ENCODE measurements at regions not wholly inside any gene's neighbourhood (a gene's known extent, or its start where the extent isn't known, plus 50 kb on each side); places are given as distances from the start of the nearest gene placed in this dataset.

DNA sequence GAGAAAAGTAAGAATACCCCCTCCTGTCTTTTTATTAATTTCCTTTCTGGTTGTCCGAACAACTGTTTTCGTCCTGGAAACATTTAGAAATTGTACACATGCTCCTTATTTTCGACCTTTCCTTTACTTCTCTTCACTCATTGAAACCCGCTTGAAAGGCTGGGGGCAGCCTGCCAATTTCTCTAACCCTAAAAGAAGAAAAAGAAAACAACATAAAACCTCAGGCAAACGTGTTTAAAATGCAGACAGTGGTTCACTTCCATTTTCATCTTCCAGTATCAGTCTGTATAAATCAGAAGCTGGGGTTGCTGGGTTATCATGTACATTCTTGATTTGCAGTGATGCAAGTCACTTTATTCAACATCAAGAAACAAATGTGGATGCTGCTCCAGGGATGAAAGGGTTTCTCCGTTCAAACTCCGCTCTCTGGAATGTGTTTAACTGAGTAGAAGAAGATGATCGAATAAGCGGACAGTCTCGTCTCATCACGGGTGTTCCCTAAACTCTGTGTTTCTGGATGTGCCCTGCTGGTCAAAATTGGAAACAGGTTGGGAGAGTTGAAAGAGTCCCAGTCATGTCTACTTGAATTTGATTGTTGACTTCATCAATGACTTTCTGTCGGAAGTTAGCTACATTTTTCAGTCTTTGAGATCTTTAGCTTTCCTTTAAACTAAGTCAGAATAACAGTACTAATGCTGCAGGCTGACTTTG lies 1042.2 kb downstream of the BCL11B start:
- no peak overlapping the region for H3K4me3 ChIP-seq (ENCODE audit: low read length)
- H3K36me3 ChIP-seq (ENCODE audit: control insufficient read depth, insufficient read depth, low read length), result no peaks in the 10 kb centered on the region
- no peaks in the 10 kb centered on the region for H3K9me3 ChIP-seq (ENCODE audit: control insufficient read depth, insufficient read depth, low read length)
- no peaks in the 10 kb centered on the region for H3K4me1 ChIP-seq (ENCODE audit: control insufficient read depth, insufficient read depth, low read length)
- H3K27ac ChIP-seq (ENCODE audit: low read length), result no peak overlapping the region
- no CpG with 5 or more reads among the region's 12 CpGs for WGBS (ENCODE audit: insufficient coverage, insufficient read length)
- no peaks in the 10 kb centered on the region for H3K27me3 ChIP-seq (ENCODE audit: control insufficient read depth, insufficient read depth, low read length)
- DNase-seq (ENCODE audit: low read depth, low spot score), result no peak

GRCh38 chr14:98230411-98230810 lies 1041.6 kb downstream of the BCL11B start:
- no peaks in the 10 kb centered on the region for H3K9me3 ChIP-seq (ENCODE audit: control insufficient read depth, insufficient read depth, low read length)
- H3K27me3 ChIP-seq (ENCODE audit: control insufficient read depth, insufficient read depth, low read length), result no peaks in the 10 kb centered on the region
- no peaks in the 10 kb centered on the region for H3K36me3 ChIP-seq (ENCODE audit: control insufficient read depth, insufficient read depth, low read length)
- no peak overlapping the region for H3K27ac ChIP-seq (ENCODE audit: low read length)
- no CpG with 5 or more reads among the region's 7 CpGs for WGBS (ENCODE audit: insufficient coverage, insufficient read length)
- no peaks in the 10 kb centered on the region for H3K4me1 ChIP-seq (ENCODE audit: control insufficient read depth, insufficient read depth, low read length)
- no peak overlapping the region for H3K4me3 ChIP-seq (ENCODE audit: low read length)
- no peak for DNase-seq (ENCODE audit: low read depth, low spot score)

- no CpG with 5 or more reads among the region's 2 CpGs for WGBS (ENCODE audit: insufficient coverage, insufficient read length)
- H3K4me3 ChIP-seq (ENCODE audit: low read length), result no peak overlapping the region
- no peaks in the 10 kb centered on the region for H3K27me3 ChIP-seq (ENCODE audit: control insufficient read depth, insufficient read depth, low read length)
- no peak for DNase-seq (ENCODE audit: low read depth, low spot score)
- no peaks in the 10 kb centered on the region for H3K9me3 ChIP-seq (ENCODE audit: control insufficient read depth, insufficient read depth, low read length)
- H3K4me1 ChIP-seq (ENCODE audit: control insufficient read depth, insufficient read depth, low read length), result no peaks in the 10 kb centered on the region
- H3K36me3 ChIP-seq (ENCODE audit: control insufficient read depth, insufficient read depth, low read length), result no peaks in the 10 kb centered on the region
- no peak overlapping the region for H3K27ac ChIP-seq (ENCODE audit: low read length)
Observed at GRCh38 chr14:98231210-98231609, 1040.8 kb downstream of the BCL11B start.

DNA sequence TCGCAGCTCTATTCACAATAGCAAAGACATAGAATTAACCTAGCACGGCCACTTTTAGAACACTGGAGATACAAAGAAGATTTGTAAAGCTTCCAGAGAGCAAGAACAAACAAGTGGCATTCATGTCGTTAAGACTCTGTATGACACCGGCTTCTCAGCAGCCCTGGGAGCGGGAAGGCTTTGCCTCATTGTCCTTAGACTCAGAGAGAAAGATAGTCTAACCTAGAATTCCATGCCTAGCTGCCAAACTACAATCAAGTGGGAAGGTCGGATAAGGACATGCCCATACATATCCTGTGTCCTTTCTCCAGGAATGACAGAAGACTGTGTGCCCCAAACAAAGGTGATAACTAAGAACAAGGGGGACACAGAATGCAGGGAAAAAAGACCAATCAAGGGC lies 1038.3 kb downstream of the BCL11B start:
- Histone ChIP-seq H3K4me1 (ENCODE audit: control insufficient read depth, insufficient read depth, low read length) (no peaks in the 10 kb centered on the region), H3K27me3 (ENCODE audit: control insufficient read depth, insufficient read depth, low read length) (no peaks in the 10 kb centered on the region), H3K9me3 (ENCODE audit: control insufficient read depth, insufficient read depth, low read length) (no peaks in the 10 kb centered on the region), H3K36me3 (ENCODE audit: control insufficient read depth, insufficient read depth, low read length) (no peaks in the 10 kb centered on the region), H3K4me3 (ENCODE audit: low read length) (no peak overlapping the region), H3K27ac (ENCODE audit: low read length) (no peak overlapping the region)
- no CpG with 5 or more reads among the region's 6 CpGs for WGBS (ENCODE audit: insufficient coverage, insufficient read length)
- DNase-seq (ENCODE audit: low read depth, low spot score), result peak; percentile 11

DNA sequence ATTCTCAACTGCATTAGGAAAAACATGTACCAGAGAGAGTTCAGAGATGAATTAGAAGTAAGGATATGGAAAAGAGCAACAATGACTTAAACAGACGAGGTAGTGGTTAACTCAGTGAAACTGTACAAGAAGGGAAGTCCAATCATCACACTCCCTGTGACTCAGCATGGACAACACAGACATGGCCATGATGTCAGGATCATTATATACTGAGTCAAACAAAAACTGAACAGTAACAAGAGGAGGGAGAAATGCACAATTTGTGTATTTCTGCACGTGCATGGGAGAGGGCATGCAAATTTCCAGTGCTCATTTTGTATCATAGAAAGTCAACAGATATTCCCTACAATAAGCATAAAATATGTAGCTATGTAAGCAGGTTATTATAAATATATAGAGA lies 1037.8 kb downstream of the BCL11B start:
- Histone ChIP-seq H3K4me3 (ENCODE audit: low read length) (no peak overlapping the region), H3K4me1 (ENCODE audit: control insufficient read depth, insufficient read depth, low read length) (no peaks in the 10 kb centered on the region), H3K9me3 (ENCODE audit: control insufficient read depth, insufficient read depth, low read length) (no peaks in the 10 kb centered on the region), H3K36me3 (ENCODE audit: control insufficient read depth, insufficient read depth, low read length) (no peaks in the 10 kb centered on the region), H3K27ac (ENCODE audit: low read length) (no peak overlapping the region), H3K27me3 (ENCODE audit: control insufficient read depth, insufficient read depth, low read length) (no peaks in the 10 kb centered on the region)
- DNase-seq (ENCODE audit: low read depth, low spot score), result no peak
- WGBS (ENCODE audit: insufficient coverage, insufficient read length), result no CpG with 5 or more reads among the region's 2 CpGs

GRCh38 chr14:98236314-98236713 lies 1035.7 kb downstream of the BCL11B start:
- no peak for DNase-seq (ENCODE audit: low read depth, low spot score)
- WGBS (ENCODE audit: insufficient coverage, insufficient read length), result no CpG with 5 or more reads among the region's 3 CpGs
- H3K4me1 ChIP-seq (ENCODE audit: control insufficient read depth, insufficient read depth, low read length), result no peaks in the 10 kb centered on the region
- H3K9me3 ChIP-seq (ENCODE audit: control insufficient read depth, insufficient read depth, low read length), result no peaks in the 10 kb centered on the region
- no peak overlapping the region for H3K4me3 ChIP-seq (ENCODE audit: low read length)
- H3K27me3 ChIP-seq (ENCODE audit: control insufficient read depth, insufficient read depth, low read length), result no peaks in the 10 kb centered on the region
- no peak overlapping the region for H3K27ac ChIP-seq (ENCODE audit: low read length)
- H3K36me3 ChIP-seq (ENCODE audit: control insufficient read depth, insufficient read depth, low read length), result no peaks in the 10 kb centered on the region

DNA sequence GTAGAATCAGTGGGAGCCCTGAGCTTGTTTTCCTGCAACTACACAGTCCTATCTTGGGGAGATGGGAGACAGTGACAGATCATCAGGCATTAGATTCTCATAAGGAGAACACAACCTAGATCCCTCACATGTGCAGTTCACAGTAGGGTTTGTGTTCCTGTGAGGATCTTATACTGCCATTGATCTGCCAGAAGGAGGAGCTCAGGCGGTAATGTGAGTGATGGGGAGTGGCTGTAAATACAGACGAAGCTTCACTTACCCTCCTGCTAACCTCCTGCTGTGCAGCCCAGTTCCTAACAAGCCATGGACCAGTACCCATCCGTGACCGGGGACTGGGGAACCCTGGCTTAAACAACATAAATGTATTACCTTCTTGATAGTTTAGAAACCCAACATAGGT lies 1034.1 kb downstream of the BCL11B start:
- no CpG with 5 or more reads among the region's 4 CpGs for WGBS (ENCODE audit: insufficient coverage, insufficient read length)
- H3K4me3 ChIP-seq (ENCODE audit: low read length), result no peak overlapping the region
- no peak overlapping the region for H3K27ac ChIP-seq (ENCODE audit: low read length)
- H3K4me1 ChIP-seq (ENCODE audit: control insufficient read depth, insufficient read depth, low read length), result no peaks in the 10 kb centered on the region
- no peaks in the 10 kb centered on the region for H3K9me3 ChIP-seq (ENCODE audit: control insufficient read depth, insufficient read depth, low read length)
- no peaks in the 10 kb centered on the region for H3K27me3 ChIP-seq (ENCODE audit: control insufficient read depth, insufficient read depth, low read length)
- no peaks in the 10 kb centered on the region for H3K36me3 ChIP-seq (ENCODE audit: control insufficient read depth, insufficient read depth, low read length)
- no peak for DNase-seq (ENCODE audit: low read depth, low spot score)

DNA sequence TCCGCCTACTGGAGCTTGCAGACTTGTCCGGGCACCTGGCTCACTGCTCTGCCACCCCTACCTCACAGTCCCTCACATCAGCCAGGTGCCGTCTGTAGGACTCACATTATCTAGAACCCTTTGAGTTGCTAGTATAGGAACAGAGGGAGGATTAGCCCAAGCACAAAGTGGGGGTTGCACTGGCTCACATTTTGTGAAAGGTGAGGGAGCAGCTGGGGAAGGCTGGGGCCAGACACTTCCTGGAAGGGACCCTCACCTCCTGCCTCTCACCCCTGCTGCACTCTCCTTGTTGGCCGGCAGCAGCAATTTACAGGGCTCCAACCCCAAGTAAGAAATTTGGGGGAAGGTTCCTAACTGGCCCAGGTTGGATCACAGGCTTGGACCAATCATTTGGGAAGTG lies 1031.6 kb downstream of the BCL11B start:
- H3K4me1 ChIP-seq (ENCODE audit: control insufficient read depth, insufficient read depth, low read length), result no peaks in the 10 kb centered on the region; the same call in 1 of the 2 replicates
- no peak overlapping the region for H3K27ac ChIP-seq (ENCODE audit: low read length)
- H3K36me3 ChIP-seq (ENCODE audit: control insufficient read depth, insufficient read depth, low read length), result no peaks in the 10 kb centered on the region
- no peaks in the 10 kb centered on the region for H3K9me3 ChIP-seq (ENCODE audit: control insufficient read depth, insufficient read depth, low read length)
- no peak for DNase-seq (ENCODE audit: low read depth, low spot score)
- no peak overlapping the region for H3K4me3 ChIP-seq (ENCODE audit: low read length)
- WGBS (ENCODE audit: insufficient coverage, insufficient read length), result no CpG with 5 or more reads among the region's 4 CpGs
- no peaks in the 10 kb centered on the region for H3K27me3 ChIP-seq (ENCODE audit: control insufficient read depth, insufficient read depth, low read length)

- no peak overlapping the region for H3K27ac ChIP-seq (ENCODE audit: low read length)
- no CpG with 5 or more reads among the region's 6 CpGs for WGBS (ENCODE audit: insufficient coverage, insufficient read length)
- DNase-seq (ENCODE audit: low read depth, low spot score), result no peak
- no peak overlapping the region for H3K4me3 ChIP-seq (ENCODE audit: low read length)
- H3K27me3 ChIP-seq (ENCODE audit: control insufficient read depth, insufficient read depth, low read length), result no peaks in the 10 kb centered on the region
- H3K36me3 ChIP-seq (ENCODE audit: control insufficient read depth, insufficient read depth, low read length), result no peaks in the 10 kb centered on the region
- H3K4me1 ChIP-seq (ENCODE audit: control insufficient read depth, insufficient read depth, low read length), result no peaks in the 10 kb centered on the region; the same call in 1 of the 2 replicates
- H3K9me3 ChIP-seq (ENCODE audit: control insufficient read depth, insufficient read depth, low read length), result no peaks in the 10 kb centered on the region
Observed at GRCh38 chr14:98242903-98243302, 1029.1 kb downstream of the BCL11B start.

GRCh38 chr14:98243332-98243731 lies 1028.7 kb downstream of the BCL11B start:
- no peak overlapping the region for H3K4me3 ChIP-seq (ENCODE audit: low read length)
- H3K27me3 ChIP-seq (ENCODE audit: control insufficient read depth, insufficient read depth, low read length), result no peaks in the 10 kb centered on the region
- H3K36me3 ChIP-seq (ENCODE audit: control insufficient read depth, insufficient read depth, low read length), result no peaks in the 10 kb centered on the region
- WGBS (ENCODE audit: insufficient coverage, insufficient read length), result no CpG with 5 or more reads among the region's 4 CpGs
- DNase-seq (ENCODE audit: low read depth, low spot score), result no peak
- no peaks in the 10 kb centered on the region for H3K9me3 ChIP-seq (ENCODE audit: control insufficient read depth, insufficient read depth, low read length)
- H3K4me1 ChIP-seq (ENCODE audit: control insufficient read depth, insufficient read depth, low read length), result no peaks in the 10 kb centered on the region; the same call in 1 of the 2 replicates
- H3K27ac ChIP-seq (ENCODE audit: low read length), result no peak overlapping the region
